B cell (primary cell): ENCODE measurements at regions not wholly inside any gene's neighbourhood (a gene's known extent, or its start where the extent isn't known, plus 50 kb on each side); places are given as distances from the start of the nearest gene placed in this dataset.

Experiments
- ATAC-seq: fragments of 200-7000 bp; cut with Tn5 transposase; one replicate; pipeline ENCODE4 v1.10.0; 2021; ENCODE audit warnings: low read depth, mild to moderate bottlenecking, moderate number of reproducible peaks, moderate library complexity
- CTCF ChIA-PET: fragments of 350-600 bp; sonication (Branson Sonifier 250); formaldehyde crosslinking; loops from one replicate; lab custom pipeline; 2021; ENCODE audit warnings: antibody characterized with exemption, inconsistent platforms; lab: Charles Lee
- POLR2A ChIA-PET: fragments of 350-600 bp; sonication (Branson Sonifier 250); formaldehyde crosslinking; loops from one replicate; lab custom pipeline; 2021; ENCODE audit warnings: antibody characterized with exemption; lab: Charles Lee
- DNase-seq: peaks from one replicate; pipeline ENCODE4 v3.0.0; 2013
- H2AFZ ChIP-seq: 2 replicates; pipeline ENCODE4 v1.6.1; 2012; ENCODE audit warnings: mild to moderate bottlenecking, low read depth, low read length; ENCODE audit not compliant: insufficient read depth, poor library complexity, severe bottlenecking
- H3K27ac ChIP-seq, 2 donors: 1 replicate in 1 of 2; 2 replicates in 1 of 2; pipeline ENCODE4 v1.5.1; 2012 to 2013; ENCODE audit warnings: low read length in 2 of 2, mild to moderate bottlenecking in 2 of 2, moderate library complexity in 1 of 2
- H3K27me3 ChIP-seq, 4 experiments: fragments of 200-600 bp in 1 of 4; sonication (generic) in 1 of 4; replicated peaks in 1 of 4; 1 replicate in 2 of 4; 2 replicates in 2 of 4; pipeline versions ENCODE4 v1.6.1 to v1.7.0; 2013 to 2016; ENCODE audit warnings: low read length in 3 of 4, mild to moderate bottlenecking in 2 of 4, mixed read lengths in 1 of 4, moderate library complexity in 1 of 4; ENCODE audit not compliant: insufficient read depth in 4 of 4, control insufficient read depth in 3 of 4; ENCODE audit errors: control extremely low read depth in 1 of 4
- H3K36me3 ChIP-seq, 2 experiments: replicated peaks in 1 of 2; 1 replicate in 1 of 2; 2 replicates in 1 of 2; pipeline versions ENCODE4 v1.6.1 to v1.7.1; 2013; ENCODE audit warnings: low read length in 1 of 2; ENCODE audit not compliant: insufficient read depth in 2 of 2, control insufficient read depth in 1 of 2; ENCODE audit errors: control extremely low read depth in 1 of 2, extremely low read depth in 1 of 2
- H3K4me1 ChIP-seq, 2 donors: fragments of 200-600 bp in 1 of 2; sonication (generic) in 1 of 2; 1 replicate in 1 of 2; 2 replicates in 1 of 2; pipeline versions ENCODE4 v1.5.1 to v1.6.1; 2013 to 2017; ENCODE audit warnings: low read length in 2 of 2; ENCODE audit not compliant: control insufficient read depth in 2 of 2, insufficient read depth in 2 of 2
- H3K4me2 ChIP-seq: replicated peaks from 2 replicates; pipeline ENCODE3; 2012; ENCODE audit warnings: mild to moderate bottlenecking, low read depth, low read length; ENCODE audit not compliant: poor library complexity, severe bottlenecking
- H3K4me3 ChIP-seq, 5 experiments: fragments of 200-600 bp in 1 of 5; sonication (generic) in 1 of 5; 1 replicate in 3 of 5; 2 replicates in 2 of 5; pipeline versions ENCODE4 v1.5.1 to v1.7.0; 2011 to 2016; ENCODE audit warnings: low read length in 4 of 5, mild to moderate bottlenecking in 4 of 5, low read depth in 2 of 5, control low read depth in 1 of 5, moderate library complexity in 1 of 5; ENCODE audit not compliant: insufficient read depth in 1 of 5; ENCODE audit errors: control extremely low read depth in 1 of 5, extremely low read depth in 1 of 5
- H3K79me2 ChIP-seq: fragments of 200-600 bp; sonication (generic); one replicate; pipeline ENCODE4 v1.6.0; 2016; ENCODE audit warnings: low read length; ENCODE audit not compliant: control insufficient read depth, insufficient read depth
- H3K9ac ChIP-seq: fragments of 200-600 bp; sonication (generic); 2 replicates; pipeline ENCODE4 v1.6.1; 2017; ENCODE audit warnings: mild to moderate bottlenecking, low read length, moderate library complexity
- H3K9me3 ChIP-seq, 3 donors: one replicate each; pipeline versions ENCODE4 v1.6.1 to v1.7.1; 2013; ENCODE audit warnings: low read length in 2 of 3; ENCODE audit not compliant: control insufficient read depth in 2 of 3, insufficient read depth in 1 of 3; ENCODE audit errors: control extremely low read depth in 1 of 3
- H4K20me1 ChIP-seq: 2 replicates; pipeline ENCODE4 v1.6.0; 2012; ENCODE audit warnings: mild to moderate bottlenecking, low read length; ENCODE audit not compliant: insufficient read depth, control insufficient read depth, poor library complexity, severe bottlenecking
- H3K27ac Mint-ChIP-seq: one replicate; pipeline ENCODE4 v1.8.0; 2021; ENCODE audit warnings: mixed read lengths
- H3K27me3 Mint-ChIP-seq: one replicate; pipeline ENCODE4 v1.8.0; 2021; ENCODE audit warnings: mixed read lengths
- H3K4me1 Mint-ChIP-seq: one replicate; pipeline ENCODE4 v1.8.0; 2021; ENCODE audit warnings: mixed read lengths
- H3K4me3 Mint-ChIP-seq: one replicate; pipeline ENCODE4 v1.8.0; 2021; ENCODE audit warnings: mixed read lengths
- H3K9me3 Mint-ChIP-seq: one replicate; pipeline ENCODE4 v1.8.0; 2022; ENCODE audit warnings: mixed read lengths; ENCODE audit not compliant: insufficient read depth
- CTCF ChIP-seq: fragments of 200-600 bp; IDR thresholded peaks from one replicate; pipeline ENCODE4 v1.8.0; 2022; ENCODE audit warnings: antibody characterized with exemption, mild to moderate bottlenecking
- EZH2 ChIP-seq: IDR thresholded peaks from 2 replicates; pipeline ENCODE4 v1.6.1; 2012; ENCODE audit warnings: borderline replicate concordance, low read depth, mild to moderate bottlenecking, moderate library complexity, low read length; ENCODE audit not compliant: insufficient read depth, poor library complexity, severe bottlenecking
- WGBS: methylation state at CpG from one replicate; pipeline ENCODE4 v1.1.5; 2013; ENCODE audit warnings: missing lambda C conversion rate; ENCODE audit not compliant: insufficient coverage; 5-methylcytosine and 5-hydroxymethylcytosine counted together
- intact Hi-C: fragments of 100-400 bp; cut with micrococcal nuclease; formaldehyde crosslinking; loops from one replicate; pipeline ENCODE4 v1.10.0; 2022

DNA sequence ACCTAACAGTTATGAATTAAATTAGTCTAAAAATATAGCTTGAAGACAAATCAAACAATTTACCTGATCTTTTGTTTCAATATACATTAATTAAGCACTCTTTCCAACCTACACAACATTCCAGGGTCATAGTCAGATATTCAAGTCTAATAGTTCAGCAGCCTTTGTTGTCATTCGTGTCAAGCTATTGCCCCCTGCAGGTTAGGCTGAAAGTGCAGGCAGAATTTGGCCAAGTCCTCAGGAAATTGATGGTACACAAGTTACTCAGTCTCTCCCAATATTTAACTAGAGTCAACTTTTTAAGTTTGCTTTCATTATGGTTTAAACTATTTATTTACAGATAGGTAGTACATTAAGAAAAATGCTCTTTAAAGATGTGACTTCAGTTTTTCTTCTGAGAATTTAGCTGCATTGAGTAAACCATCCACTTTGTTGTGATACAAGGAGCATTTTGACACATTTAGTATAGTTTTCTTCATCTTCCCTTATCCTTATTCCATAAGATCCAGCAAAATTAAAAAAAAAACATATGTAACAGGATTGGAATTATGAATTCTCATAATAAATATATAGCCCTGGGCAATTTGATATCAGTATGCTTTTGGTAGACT, 130.3 kb upstream of the DPYD start:
- H3K4me3 Mint-ChIP-seq: no peak overlapping the region

More for the DNA sequence above, 130.3 kb upstream of the DPYD start:
- TF ChIP-seq CTCF (peak; percentile 93), EZH2 (no peak)
- Histone ChIP-seq H3K27me3 (peaks cover 1 to 65% (median 57%) of the 10 kb centered on the region in 4 experiments), H3K79me2 (no peaks in the 10 kb centered on the region), H3K4me2 (no peak overlapping the region), H4K20me1 (no peaks in the 10 kb centered on the region), H3K36me3 (no peaks in the 10 kb centered on the region), H3K9me3 (peaks cover 0 to 9% (median 5%) of the 10 kb centered on the region in 3 donors), H2AFZ (no peak overlapping the region), H3K9ac (no peak overlapping the region), H3K4me3 (no peak overlapping the region), H3K27ac (no peak overlapping the region), H3K4me1 (peaks cover 22 to 31% of the 10 kb centered on the region in 2 donors)
- 0% methylated on average over 1 of the region's 1 CpG for WGBS
- DNase-seq: peak; percentile 67
- Mint-ChIP-seq H3K9me3 (no peaks in the 10 kb centered on the region), H3K27me3 (peaks cover 75% of the 10 kb centered on the region), H3K27ac (no peak overlapping the region), H3K4me1 (peaks cover 21% of the 10 kb centered on the region)
- intact Hi-C loops: loop anchor here (2.0 to 10.0 kb wide), 3 partner anchors 382 to 866 kb away; no protein-coding TSS in a partner anchor
- POLR2A ChIA-PET: no interaction called here
- peak; percentile 32 for ATAC-seq
- CTCF ChIA-PET: interaction anchor here (0.7 to 2.2 kb wide), 13 partner anchors 9 to 1815 kb away, joined by 3 to 10 read pairs (median 5); no protein-coding TSS in a partner anchor
